ENCODE measurements at regions not wholly inside any gene's neighbourhood (a gene's known extent, or its start where the extent isn't known, plus 50 kb on each side); places are given as distances from the start of the nearest gene placed in this dataset.

DNA sequence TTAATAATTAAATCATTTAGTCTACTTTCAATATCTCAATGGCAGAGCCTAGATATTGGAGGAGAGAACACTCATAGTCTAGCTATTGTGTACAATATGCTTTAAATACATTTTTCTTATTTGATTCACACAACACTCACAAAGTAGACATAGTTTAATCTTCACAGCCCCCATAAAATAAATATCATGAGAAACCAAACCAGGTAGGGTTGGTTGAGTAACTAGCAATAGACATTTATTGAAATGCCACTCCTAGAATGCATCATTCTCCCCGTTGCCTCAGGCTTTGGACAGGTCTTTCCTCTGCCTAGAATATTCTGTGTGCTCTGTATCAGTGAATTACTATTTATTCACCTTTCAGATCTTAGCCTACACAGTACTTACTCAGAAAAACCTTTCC is 141.9 kb downstream of the CEMIP2 start:
- no peak for FAIRE-seq

DNA sequence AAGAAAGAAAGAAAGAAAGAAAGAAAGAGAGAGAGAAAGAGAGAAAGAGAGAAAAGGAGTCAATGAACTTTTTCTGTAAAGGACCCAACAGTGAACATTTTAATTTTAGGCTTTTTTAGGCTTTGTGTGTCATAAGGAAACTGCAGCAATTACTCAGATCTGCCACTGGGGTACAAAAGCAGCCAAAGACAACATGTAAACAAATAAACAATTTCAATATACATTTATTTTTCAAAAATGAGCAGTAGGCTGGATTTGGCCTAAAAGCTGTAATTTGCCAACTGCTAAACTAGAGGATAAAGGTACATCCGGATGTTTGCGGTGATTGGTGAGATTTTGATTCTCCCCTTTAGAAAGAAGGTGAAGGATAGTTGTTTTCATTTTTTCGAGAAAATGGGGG is 143.6 kb downstream of the CEMIP2 start:
- Histone ChIP-seq H3K4me3 (no peak overlapping the region), H3K36me3 (no peaks in the 10 kb centered on the region), H3K27ac (no peak overlapping the region), H3K27me3 (no peaks in the 10 kb centered on the region), H3K4me1 (no peaks in the 10 kb centered on the region), H3K9me3 (no peaks in the 10 kb centered on the region)
- ATAC-seq (no peak), DNase-seq (no peak), FAIRE-seq (no peak)
- WGBS, 2 donors: 79 to 85% methylated on average over 3 of the region's 3 CpGs
- intact Hi-C loops (cut with DNase I): no loop called here
- TF ChIP-seq, protein P1, sequence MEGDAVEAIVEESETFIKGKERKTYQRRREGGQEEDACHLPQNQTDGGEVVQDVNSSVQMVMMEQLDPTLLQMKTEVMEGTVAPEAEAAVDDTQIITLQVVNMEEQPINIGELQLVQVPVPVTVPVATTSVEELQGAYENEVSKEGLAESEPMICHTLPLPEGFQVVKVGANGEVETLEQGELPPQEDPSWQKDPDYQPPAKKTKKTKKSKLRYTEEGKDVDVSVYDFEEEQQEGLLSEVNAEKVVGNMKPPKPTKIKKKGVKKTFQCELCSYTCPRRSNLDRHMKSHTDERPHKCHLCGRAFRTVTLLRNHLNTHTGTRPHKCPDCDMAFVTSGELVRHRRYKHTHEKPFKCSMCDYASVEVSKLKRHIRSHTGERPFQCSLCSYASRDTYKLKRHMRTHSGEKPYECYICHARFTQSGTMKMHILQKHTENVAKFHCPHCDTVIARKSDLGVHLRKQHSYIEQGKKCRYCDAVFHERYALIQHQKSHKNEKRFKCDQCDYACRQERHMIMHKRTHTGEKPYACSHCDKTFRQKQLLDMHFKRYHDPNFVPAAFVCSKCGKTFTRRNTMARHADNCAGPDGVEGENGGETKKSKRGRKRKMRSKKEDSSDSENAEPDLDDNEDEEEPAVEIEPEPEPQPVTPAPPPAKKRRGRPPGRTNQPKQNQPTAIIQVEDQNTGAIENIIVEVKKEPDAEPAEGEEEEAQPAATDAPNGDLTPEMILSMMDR (IDR thresholded peaks at IDR 0.05): no peak

More for the DNA sequence above, 141.9 kb downstream of the CEMIP2 start:
- TF ChIP-seq, protein P1 (IDR thresholded peaks at IDR 0.05): no peak
- Histone ChIP-seq H3K9me3 (no peaks in the 10 kb centered on the region), H3K4me1 (no peaks in the 10 kb centered on the region), H3K36me3 (no peaks in the 10 kb centered on the region), H3K27ac (no peak overlapping the region), H3K4me3 (no peak overlapping the region), H3K27me3 (no peaks in the 10 kb centered on the region)
- DNase-seq (no peak), ATAC-seq (no peak)
- WGBS, 2 donors: 91 to 96% methylated on average over 1 of the region's 1 CpG
- intact Hi-C loops (cut with DNase I): no loop called here

DNA sequence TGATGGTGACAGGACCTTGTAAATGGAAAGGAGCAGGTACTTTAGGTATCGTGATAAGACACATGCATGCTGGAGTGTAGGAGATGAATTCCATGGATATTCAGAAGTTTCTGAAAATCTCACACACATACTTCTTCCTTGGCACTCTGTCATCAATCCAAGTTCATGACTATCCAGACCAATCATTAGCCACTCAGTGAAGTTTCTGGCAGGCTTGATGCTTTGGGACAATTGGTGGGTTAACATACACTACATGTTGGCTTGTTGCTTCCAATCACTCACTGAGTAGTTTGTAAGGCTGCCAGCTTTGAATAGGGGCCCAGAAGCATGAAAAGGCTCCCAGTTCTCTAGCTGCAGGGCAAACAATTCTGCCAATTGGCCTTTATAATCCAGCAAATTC is 147.6 kb downstream of the CEMIP2 start:
- H3K4me3 ChIP-seq: no peak overlapping the region
- no peaks in the 10 kb centered on the region for H3K36me3 ChIP-seq
- TF ChIP-seq, protein P1 (IDR thresholded peaks at IDR 0.05): no peak
- H3K4me1 ChIP-seq: no peaks in the 10 kb centered on the region
- H3K27me3 ChIP-seq: no peaks in the 10 kb centered on the region
- DNase-seq: no peak
- WGBS, 2 donors: 69 to 71% methylated on average over 1 of the region's 1 CpG
- no peak for FAIRE-seq
- no peak overlapping the region for H3K27ac ChIP-seq
- H3K9me3 ChIP-seq: no peaks in the 10 kb centered on the region
- intact Hi-C loops (cut with DNase I): no loop called here
- ATAC-seq: no peak

DNA sequence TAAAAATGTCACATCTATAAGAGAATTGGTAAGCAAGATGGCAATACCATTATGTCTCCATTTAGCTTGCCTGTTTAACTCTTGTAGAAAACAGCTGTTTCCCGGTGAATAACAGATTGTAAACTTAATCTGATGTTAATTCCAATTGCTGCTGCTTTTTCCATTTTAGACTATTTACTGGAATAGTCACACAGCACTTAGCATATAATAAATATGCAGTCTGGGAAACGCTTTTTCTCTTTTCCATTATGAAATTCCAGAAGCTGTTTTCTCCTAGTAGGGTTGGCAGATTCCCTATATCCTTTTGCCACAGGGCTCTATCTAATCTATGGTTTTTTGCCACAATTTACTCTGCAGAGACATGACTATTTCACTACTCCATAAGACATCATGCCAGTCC is 148.0 kb downstream of the CEMIP2 start:
- H3K4me3 ChIP-seq: no peak overlapping the region
- intact Hi-C loops (cut with DNase I): no loop called here
- 74 to 85% methylated on average over 2 of the region's 2 CpGs for WGBS, 2 donors
- FAIRE-seq (no peak), DNase-seq (no peak), ATAC-seq (no peak)
- no peaks in the 10 kb centered on the region for H3K4me1 ChIP-seq
- TF ChIP-seq, protein P1 (IDR thresholded peaks at IDR 0.05): no peak
- no peaks in the 10 kb centered on the region for H3K36me3 ChIP-seq
- H3K27me3 ChIP-seq: no peaks in the 10 kb centered on the region
- no peaks in the 10 kb centered on the region for H3K9me3 ChIP-seq
- H3K27ac ChIP-seq: no peak overlapping the region

DNA sequence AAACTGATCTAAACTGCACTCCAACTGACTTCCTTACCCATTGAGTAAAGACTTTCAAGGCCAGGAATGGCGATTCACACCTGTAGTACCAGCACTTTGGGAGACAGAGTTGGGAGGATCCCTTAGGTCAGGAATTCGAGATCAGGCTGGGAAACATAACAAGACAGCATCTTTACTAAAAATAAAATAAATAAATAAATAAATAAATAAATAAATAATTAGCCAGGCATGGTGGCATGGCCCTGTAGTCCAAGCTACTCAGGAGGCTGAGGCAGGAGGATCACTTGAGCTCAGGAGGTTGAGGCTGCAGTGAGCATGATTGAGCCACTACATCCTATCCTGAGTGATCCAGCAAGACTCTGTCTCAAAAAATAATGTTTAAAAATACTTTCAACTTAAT is 148.4 kb downstream of the CEMIP2 start:
- Histone ChIP-seq H3K4me3 (no peak overlapping the region), H3K9me3 (no peaks in the 10 kb centered on the region), H3K4me1 (no peaks in the 10 kb centered on the region), H3K27ac (no peak overlapping the region), H3K36me3 (no peaks in the 10 kb centered on the region), H3K27me3 (no peaks in the 10 kb centered on the region)
- 77 to 81% methylated on average over 2 of the region's 2 CpGs for whole genome bisulfite sequencing, 2 donors
- intact Hi-C loops (cut with DNase I): no loop called here
- no peak for FAIRE-seq
- TF ChIP-seq, protein P1 (IDR thresholded peaks at IDR 0.05): no peak
- DNase-seq: no peak
- no peak for ATAC-seq

Data from pancreas (tissue), 10 donors.